ENCODE measurements at regions not wholly inside any gene's neighbourhood (a gene's known extent, or its start where the extent isn't known, plus 50 kb on each side); places are given as distances from the start of the nearest gene placed in this dataset.

DNA sequence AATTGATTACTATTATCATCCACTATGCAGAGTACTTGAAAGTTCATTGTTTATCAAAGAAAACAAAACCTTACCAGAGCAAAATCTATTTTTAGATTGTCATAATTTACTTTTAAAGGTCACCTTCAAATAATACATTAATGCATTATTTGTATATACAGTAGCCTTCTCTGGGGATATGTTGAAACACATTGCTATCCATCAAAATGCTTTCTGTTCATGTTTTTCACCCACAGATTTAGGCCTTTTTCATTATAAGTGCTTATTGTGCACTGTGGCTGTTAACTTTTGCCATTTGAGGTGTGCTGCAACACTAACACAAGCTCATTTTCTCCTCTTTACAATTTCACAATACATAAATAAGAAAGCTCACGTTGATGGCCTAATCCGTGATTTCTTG is 74.1 kb upstream of the ANKRD50 start:
- TF ChIP-seq, protein P1, sequence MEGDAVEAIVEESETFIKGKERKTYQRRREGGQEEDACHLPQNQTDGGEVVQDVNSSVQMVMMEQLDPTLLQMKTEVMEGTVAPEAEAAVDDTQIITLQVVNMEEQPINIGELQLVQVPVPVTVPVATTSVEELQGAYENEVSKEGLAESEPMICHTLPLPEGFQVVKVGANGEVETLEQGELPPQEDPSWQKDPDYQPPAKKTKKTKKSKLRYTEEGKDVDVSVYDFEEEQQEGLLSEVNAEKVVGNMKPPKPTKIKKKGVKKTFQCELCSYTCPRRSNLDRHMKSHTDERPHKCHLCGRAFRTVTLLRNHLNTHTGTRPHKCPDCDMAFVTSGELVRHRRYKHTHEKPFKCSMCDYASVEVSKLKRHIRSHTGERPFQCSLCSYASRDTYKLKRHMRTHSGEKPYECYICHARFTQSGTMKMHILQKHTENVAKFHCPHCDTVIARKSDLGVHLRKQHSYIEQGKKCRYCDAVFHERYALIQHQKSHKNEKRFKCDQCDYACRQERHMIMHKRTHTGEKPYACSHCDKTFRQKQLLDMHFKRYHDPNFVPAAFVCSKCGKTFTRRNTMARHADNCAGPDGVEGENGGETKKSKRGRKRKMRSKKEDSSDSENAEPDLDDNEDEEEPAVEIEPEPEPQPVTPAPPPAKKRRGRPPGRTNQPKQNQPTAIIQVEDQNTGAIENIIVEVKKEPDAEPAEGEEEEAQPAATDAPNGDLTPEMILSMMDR (IDR thresholded peaks at IDR 0.05; ENCODE audit: low read depth, low read length), result no peak
- H3K4me3 ChIP-seq (ENCODE audit: low read depth, low read length), result no peak overlapping the region

DNA sequence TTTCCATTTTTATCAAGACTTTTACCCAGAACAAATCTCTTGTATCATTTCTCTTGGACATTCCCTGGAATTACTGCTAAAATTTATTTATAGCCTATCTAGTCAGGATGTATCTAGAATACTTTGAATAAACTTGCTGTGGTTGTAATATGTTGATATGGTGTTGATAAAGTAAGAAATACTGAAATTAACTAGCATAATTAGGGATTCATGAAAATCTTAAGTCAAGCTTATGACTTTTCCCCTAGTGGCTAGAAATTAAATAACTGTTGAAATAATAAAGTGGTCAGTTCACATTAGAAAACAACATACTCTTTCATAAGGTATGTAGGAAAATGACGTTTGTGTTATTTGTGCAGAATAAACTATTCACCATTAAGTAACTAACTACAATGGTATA is 73.1 kb upstream of the ANKRD50 start:
- no peak overlapping the region for H3K4me3 ChIP-seq (ENCODE audit: low read depth, low read length)
- TF ChIP-seq, protein P1 (IDR thresholded peaks at IDR 0.05; ENCODE audit: low read depth, low read length), result no peak

DNA sequence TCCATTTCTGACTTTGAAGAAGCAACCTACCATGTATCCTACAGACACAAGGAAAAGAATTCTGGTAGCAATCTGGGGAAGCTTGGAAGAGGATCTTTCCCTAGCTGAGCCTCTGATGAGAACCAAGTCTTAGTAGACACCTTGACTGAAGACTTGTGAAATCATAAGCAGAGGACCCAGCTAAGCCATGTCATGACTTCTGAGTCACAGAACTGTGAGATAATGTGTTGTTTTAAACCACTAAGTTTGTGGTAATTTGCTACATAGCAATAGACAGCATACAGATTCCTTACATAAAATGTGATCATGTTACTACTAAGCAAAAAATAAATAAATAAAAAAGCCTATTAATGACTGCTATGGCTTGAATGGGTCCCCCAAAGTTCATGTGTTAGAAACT is 71.3 kb upstream of the ANKRD50 start:
- no peak overlapping the region for H3K4me3 ChIP-seq (ENCODE audit: low read depth, low read length)
- TF ChIP-seq, protein P1 (IDR thresholded peaks at IDR 0.05; ENCODE audit: low read depth, low read length), result no peak

DNA sequence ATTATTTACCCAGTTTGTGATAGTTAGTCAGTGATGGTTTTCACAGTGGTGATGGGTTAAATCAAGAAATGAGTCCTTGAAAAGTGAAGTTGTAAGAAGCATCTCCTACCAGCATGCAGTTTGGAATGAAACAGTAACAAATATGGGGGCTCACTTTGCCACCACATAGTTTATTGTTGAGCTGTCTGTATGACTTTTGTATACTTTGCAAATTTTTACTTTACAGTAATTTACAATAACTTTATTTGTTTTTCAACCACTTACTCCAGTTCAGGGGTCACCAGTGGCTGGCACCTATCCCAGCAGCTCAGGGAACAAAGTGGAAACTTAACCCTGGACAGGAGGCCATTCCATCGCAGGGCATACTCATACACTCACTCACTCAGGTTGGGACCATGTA is 64.5 kb upstream of the ANKRD50 start:
- H3K4me3 ChIP-seq (ENCODE audit: low read depth, low read length), result no peak overlapping the region
- TF ChIP-seq, protein P1 (IDR thresholded peaks at IDR 0.05; ENCODE audit: low read depth, low read length), result no peak

DNA sequence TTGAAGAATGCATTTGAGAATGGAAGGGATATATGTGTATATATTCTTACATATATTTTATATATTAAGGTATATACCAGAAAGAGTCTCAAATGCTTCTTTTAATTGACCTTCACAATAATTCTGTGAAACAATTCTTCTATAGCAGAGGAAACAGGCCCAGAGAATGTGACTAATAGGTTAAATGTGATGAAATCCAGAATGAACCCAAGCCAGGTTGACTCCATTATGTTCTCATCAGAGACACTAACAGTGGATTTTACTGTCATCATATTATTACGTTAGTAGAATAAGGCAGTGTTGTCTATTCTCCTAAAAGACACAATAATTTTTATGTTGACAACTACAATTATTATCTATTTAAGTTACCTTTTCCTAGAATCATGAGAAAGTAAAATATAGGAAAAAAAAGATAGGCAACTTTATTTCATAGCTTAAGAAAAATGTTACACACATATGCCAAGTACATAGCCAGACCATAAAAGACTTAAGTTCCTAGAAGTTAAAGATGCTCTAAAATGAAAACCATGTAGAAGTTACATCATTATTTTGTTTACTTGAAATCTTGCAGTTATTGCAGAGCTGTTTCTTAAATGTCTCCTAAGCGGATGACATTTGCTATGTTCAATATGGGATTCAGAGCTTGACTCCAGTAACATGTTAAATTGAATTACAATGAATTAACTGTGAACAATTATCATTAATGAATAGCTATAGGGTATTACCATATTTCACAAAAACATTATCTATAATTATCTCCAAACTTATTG is 56.2 kb upstream of the ANKRD50 start:
- TF ChIP-seq, protein P1 (IDR thresholded peaks at IDR 0.05; ENCODE audit: low read depth, low read length), result no peak

DNA sequence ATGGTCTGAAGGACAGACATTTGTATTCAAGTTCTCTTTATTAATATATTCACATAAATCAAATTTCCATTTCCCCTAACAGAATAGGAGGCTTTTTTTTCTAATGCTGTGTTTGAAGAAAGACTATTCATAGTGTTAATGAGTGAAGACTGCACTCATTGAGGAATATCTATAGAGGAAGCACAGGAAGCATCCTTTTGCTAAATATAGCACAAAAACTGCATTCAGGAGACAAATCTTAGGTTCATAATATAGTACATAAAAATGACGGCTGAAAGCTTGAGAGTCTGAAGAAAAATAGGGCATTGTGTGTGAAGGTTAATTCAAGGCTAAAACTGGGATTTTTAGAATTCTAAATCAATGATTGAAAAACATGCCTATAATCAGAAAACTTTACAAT is 50.4 kb upstream of the ANKRD50 start:
- TF ChIP-seq, protein P1 (IDR thresholded peaks at IDR 0.05; ENCODE audit: low read depth, low read length), result no peak
- no peak overlapping the region for H3K4me3 ChIP-seq (ENCODE audit: low read depth, low read length)

More for the DNA sequence above, 56.2 kb upstream of the ANKRD50 start:
- no peak overlapping the region for H3K4me3 ChIP-seq (ENCODE audit: low read depth, low read length)

All from WI38 (cell line).